ENCODE measurements at regions not wholly inside any gene's neighbourhood (a gene's known extent, or its start where the extent isn't known, plus 50 kb on each side); places are given as distances from the start of the nearest gene placed in this dataset.

DNA sequence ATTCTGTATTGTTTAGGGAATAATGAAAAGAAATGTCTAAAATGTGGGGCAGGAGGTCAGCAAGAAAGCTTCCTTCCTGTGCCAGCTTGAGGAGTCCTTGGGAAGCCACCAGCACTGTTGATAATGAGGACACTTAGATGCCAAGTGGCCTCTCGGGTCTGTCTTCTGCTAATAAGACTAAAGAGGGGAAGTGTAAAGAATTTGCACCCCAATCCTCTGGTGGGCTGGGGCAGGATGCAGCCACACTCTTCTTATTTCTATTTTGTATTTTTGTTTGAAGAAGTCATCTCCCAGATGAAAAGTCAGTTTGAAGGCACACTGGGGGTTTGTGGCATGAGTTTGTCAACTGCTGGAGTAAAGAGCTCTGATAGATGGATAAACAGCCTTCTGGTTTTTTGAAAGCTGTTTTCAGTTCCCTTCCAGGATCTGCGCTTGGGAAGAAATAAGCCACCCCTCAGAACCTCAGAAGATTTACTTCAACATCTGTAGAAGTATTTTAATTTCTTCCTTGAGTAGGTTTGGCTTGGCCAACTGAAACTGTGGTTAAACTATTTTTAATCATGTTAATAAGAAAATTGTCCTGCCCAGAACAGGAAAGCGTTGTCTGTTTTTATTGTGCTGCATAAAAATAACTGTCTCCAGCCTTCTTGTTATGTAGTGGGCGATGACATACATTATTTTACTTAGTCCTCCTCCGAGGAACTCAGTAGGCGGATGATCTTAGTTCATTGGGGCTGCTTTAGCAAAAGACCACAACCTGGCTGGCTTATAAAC is 128.8 kb upstream of the GPR26 start:
- DNase-seq, result no peak

DNA sequence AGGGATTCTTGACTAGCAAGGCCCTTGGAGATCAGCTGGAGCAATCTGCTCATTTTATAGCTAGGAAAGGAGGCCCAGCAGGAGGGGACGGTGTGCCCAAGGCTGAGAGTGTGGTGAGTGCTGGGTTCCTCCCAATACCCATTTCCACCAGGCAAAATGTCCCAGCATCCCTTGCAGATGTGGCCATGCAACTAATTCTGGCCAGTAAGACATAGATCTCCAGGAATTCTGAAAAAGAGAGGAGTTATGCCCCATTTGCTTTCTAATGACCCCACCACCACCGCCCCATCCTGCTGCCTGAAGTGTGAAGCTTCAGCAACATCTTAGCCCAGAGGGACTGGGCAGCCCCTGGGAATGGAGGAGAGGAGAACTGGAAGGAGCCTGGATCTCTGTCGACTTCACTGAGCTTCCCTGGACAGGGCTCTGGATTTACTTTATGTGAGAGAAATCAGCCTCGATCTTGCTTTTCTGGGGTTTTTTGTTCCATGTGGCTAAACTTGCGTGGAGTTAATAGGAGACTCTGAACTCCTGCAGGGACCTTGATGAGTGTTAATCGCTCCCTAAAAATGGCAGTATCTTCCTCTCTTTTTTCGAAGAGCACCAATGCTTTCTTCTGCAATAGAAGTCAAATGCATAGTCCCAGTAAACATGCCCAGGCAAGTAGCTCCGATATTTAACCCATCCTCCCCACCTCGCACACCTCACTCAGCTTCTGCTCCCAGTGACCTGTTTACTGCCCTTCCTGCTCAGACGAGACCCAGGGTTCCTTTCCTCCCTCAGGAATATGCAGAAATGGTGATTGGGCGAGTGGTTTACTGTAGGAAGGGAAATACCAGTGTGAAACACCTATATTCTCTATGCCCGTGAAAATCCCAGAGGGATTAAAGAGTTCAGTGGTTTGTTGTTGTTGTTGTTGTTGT is 127.5 kb upstream of the GPR26 start:
- DNase-seq, result no peak

DNA sequence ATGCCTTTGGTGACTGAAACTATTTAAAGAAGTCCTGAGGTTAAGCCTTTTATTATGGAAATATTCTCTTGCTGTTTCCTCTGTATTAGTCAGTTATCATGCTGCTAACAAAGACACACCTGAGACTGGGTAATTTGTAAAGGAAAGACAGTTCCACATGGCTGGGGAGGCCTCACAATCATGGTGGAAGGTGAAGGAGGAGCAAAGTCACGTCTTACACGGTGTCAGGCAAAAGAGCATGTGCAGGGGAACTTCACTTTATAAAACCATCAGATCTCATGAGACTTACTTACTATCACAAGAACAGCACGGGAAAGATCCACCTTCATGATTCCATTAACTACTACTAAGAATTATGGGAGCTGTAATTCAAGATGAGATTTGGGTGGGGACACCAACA is 121.2 kb upstream of the GPR26 start:
- DNase-seq, result no peak

DNA sequence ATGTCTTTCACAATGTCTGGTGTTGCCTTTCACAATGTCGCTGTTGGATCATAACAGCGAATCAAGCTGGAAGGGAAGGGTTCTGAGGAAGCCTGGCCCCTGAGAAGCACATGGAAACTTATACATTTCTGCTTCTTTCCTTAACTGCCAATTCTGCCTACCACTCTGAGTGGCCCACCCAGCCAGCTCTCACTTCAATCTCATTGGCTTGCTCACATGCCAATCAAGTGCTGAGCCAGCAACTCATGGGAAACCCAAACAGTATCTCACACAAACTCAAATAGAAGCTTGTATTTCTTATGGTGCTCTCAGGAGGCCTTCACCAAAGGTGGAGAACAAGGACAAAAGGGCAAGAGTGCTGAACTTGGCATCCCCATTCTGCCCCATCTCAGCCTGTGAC is 117.4 kb upstream of the GPR26 start:
- no peak for DNase-seq

DNA sequence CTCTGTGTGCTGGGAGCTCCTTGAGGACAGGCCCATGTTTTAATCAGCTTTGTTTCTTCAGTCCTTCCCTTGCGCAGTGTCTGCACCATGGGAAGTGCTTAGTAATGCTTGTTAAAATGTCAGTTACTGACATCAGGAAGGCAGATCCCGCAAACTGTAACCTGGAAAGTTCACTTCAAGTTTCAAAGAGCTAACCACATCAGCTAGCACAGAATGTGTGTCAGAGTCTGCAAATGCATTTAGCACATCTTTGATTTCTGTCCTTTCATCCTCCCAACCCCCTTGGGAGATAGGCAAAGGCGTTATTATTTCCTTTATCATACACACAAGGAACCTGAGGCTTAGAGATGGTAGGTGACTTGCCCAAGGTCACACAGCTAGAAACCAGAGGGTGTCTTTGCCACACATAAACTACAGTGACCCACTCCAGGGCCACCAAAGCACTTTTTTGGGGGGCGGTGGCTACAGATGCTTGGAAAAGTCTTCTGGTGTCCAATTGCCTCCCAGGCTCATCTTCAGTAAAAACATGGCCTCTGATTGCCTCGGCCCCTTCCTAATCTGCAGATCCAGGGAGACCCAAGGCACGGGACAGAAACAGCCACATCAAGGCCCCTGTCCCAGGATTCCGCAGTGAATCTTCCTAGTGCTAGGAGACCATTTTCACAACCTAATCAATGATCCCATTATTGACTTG is 116.2 kb upstream of the GPR26 start:
- DNase-seq, result no peak

DNA sequence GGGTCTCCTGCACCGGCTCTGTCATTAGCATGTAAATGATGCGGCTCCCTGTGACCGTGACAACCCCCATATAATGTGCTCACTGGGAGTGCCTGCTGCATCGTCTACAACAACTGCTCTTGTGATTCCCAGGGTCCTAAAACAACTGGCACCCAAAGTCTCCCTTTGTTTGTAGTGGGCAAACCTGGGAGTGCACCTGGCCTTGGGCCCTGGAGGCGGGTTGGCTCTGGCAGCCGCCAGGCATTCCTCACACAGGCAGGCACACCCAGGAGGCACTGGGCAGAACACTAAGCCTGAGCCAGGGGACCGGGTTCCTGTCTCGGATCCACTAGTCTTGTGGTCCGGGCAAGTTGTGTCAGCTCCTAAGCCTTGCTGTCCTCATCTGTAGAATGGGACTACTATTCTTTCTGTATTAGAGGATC is 115.5 kb upstream of the GPR26 start:
- DNase-seq, result no peak

DNA sequence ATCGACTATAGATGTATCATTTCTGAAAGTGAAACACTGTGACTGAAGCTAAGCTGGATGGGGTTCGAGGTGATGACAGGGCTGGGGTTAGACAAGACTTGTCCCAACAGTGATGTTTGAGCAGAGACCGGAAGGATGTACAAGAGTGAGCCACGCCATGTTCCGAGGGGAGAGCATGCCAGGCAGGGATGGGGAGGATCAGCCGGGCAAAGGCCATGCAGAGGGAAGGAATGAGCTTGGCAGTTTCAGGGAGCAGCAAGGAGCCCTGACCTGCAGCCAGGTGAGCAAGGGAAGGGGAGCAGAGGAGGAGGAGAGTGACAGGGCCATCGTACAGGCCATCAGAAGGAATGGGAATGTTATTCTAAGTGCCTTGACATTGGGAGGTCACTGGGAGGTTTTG is 114.9 kb upstream of the GPR26 start:
- no peak for DNase-seq

DNA sequence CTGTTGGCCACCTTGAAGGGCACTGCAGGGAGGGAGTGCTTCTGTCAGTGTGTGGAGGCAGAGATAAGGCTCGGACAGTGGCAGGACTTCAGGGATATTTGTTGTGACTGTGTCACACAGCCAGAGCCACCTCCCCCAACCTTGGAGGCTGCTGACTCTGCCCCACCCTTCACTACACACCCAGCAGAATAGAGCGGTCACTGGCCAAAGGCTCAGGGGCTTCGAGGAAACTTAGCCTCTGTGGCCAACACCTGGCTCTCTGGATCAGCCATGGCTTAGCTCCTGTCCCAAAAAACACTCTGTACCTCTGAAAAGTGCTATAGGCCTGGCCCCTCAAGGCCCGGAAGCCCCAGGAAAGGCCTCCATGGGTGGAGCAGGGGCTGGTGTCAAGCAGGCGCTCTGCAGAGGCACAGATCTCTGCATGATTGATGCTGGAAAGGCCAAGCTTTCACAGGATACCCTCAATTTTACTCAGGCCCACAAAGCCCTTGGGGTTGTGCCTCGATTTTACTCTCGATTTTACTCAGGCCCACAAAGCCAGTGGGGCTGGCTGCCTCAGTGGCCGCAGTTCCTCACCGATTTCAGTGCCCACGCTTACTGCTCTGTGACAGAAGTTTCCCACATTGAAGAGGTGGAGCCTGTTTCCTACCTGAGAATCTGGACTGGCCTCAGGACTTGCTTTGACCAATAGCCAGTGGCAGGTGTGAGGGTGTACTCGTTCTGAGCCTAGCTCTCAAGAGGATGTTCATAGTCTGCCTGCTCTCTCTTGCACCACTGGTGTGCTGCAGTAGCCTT is 113.2 kb upstream of the GPR26 start:
- DNase-seq, result no peak

DNA sequence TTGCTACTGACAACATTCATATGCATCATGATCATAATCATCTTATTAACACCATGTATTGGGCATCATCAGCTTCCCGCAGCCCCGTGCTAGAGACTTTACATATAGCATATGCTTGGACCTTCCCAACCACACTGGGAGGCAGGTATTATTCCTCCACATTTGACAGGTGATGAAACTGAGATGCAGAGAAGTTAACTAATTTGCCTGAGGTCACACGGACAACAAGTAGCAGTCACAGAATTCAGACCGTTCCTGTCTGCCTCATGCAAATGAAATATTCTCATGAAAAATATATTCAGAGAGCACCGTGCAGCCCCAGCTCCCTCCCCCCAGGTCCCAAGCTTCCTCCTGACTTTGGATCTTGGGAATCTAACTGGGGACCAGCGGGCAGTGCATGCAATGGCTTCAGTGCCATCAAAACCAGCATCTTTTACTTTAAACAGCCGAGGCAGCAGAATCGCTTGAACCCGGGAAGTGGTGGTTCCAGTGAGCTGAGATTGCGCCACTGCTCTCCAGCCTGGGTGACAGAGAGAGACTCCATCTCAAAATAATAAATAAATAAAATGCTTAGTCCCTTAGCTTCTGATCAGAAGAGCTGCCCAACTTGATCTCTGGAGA is 112.2 kb upstream of the GPR26 start:
- DNase-seq, result no peak

DNA sequence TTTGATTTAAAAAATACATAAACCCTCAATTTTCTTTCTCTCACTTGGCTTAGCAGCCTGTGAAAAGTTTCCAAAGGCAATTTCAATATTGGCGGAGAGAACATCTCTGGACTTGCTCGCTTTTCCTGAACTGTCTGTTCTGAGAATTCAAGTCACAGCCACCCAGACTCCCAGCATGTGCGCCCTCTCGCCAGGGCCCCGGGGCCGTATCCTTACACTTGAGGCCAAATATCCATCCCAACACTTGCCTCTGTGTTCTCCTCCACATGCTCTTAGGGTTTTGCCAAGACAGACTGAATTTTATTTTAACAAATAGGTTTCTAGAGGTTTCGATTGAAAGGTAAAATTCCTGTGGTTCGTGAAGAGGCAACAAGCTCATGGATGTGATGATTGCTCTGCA is 111.5 kb upstream of the GPR26 start:
- no peak for DNase-seq

DNA sequence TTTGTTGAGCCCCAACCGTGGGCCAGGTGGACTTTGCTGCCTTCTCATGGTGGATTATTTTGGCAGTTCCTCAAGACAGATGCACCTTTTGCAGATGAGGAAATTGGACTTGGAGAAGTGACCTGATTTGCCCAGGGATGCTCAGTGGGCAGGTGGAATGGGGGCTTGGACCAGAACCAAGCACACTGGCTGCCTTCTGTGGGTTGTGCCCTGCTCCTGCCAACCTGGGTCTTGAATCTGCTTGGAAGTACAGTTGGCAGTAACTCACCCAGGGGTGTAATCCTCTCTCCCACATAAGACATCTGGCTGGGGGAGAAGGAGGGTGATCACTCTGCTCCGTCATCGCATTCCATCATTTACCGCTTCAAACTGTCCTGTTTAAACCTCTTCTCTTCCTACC is 110.5 kb upstream of the GPR26 start:
- DNase-seq, result no peak

DNA sequence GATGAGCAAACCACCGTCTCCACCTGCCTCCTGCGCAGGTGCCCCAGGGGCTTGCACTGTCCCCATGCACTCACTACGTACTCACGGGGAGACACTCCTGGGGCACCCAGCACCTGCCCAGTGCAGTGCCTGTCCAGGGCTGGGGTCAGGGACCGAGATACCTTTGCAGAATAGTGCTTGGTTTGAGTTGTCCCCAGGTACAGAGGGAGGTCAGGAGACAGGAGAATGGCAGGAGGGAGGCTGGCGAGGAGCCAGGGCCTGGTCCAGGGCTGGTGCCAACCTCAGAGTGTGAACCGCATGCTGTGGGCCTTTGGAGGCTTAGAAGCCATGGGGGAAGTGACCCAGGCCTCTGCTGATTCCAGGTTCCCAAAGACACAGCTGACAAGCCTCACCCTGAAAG is 110.1 kb upstream of the GPR26 start:
- no peak for DNase-seq

DNA sequence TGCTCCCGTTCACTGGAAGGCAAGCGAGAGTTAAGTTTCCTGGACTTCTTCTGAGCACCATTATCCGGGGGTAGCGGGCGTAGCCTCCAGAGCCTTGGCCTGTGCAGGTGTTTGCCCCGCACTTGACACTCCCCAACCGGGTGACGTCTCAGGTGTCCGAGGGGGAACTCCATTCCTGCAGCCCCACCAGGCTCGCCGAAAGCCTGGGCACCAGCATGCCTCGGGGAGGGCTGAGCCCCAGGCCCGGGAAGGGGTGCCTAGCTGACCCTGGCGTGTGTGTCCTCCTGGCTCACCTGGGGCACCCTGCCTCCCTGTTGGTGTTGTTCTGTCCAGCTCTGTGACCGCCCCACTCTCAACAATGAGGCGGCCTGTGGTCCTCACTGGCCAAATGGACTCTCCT is 109.4 kb upstream of the GPR26 start:
- DNase-seq, result no peak

DNA sequence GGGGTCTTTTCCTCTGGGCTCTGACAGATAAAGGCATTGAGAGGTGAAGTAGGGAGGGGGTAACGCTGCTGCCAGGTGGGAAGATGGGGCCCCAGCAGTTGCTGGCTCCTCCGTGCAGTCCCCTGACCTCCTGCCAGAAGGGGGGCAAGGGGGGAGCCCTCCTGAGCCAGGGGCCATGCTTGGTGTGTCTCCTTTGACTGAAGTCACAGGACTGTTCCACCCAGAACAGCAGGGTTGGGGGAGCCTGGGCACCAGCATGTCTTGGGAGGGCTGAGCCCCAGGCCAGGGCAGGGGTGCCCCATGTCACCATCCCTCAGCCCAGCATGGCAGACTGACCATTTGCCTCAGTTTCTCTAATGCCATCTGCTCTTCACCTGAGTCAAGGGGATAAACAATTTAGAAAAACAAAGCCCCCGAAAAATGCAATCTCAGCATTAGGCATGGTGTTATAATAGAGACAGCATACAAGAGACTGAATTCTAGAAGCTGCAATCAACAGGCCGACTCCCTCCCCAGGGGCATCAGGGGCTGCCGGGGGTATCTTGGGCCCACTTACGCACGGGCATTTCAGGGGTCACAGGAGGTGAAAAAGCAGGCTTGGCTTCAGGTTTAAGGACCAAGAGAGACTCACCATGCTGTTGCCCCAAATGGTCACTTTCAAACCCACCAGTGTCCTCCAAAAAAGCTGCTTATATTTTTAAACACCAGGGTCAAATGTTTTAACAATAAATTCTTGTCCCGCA is 108.6 kb upstream of the GPR26 start:
- DNase-seq, result no peak

DNA sequence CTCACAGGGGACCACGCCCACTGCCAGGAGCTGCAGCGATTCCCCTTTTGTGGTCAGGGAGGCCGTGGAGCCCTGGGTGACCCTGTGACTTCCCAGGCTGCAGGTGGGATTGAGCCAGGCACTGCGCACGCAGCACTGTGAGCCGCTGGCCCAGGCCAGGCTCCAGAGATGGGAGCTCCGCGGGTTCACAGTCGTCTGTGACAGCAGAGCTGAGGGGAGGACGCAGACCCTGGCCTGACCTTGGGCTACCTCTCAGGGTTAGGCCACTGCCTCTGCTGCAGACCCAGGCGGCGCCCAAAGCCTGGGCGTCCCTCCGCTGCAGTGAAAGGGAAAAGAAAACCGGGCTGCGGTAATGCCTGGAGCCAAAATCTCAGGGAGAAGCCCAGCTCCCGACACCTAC is 107.5 kb upstream of the GPR26 start:
- no peak for DNase-seq

DNA sequence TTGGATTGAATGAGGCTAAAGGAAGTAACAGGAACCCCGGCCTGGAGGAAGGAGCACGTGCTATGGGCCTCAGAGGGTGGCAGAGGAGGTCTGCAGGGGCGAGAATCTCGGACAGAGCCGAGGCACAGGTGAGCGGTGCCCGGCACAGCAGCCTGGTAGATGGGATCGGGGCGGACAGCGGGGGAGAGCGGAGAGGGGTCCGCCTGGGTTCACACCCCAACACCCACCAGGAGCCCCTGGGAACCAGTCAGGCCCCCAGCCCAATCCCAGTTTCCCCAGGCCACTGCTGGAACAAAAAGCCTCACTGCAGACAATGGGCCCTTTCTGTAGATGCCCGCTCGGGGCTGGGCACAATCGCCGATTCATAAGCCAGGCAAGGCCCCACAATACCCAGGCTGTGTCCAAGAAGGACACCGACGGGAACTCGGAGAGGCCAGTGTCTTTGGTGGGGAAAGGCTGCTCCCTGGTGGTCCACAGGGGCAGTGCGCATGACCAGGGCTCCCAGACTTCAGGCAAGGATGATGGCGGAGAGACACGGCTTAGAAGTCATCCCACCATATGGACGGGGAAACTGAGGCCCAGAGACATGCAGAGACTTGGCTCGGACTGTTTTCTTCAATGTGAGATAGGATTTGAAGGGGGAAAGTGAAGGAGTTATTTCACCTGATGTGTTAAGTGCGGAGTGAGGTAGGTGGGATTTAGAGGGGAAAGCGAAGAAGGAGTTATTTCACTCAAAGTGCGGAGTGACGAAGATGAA is 106.9 kb upstream of the GPR26 start:
- peak; percentile 65 for DNase-seq

DNA sequence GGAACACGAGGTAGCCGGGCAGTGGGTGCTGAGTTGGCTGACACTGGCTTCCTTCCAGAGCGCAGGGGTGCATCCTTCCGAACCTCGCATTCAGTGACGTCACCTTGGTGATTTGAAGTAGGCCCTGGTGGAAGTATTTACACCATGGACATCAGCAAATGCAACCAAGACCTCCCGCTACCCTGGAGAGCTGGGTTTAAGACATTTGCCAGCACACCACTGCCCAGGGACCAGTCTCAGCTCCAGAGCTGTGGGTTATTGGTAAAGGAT is 106.4 kb upstream of the GPR26 start:
- no peak for DNase-seq

DNA sequence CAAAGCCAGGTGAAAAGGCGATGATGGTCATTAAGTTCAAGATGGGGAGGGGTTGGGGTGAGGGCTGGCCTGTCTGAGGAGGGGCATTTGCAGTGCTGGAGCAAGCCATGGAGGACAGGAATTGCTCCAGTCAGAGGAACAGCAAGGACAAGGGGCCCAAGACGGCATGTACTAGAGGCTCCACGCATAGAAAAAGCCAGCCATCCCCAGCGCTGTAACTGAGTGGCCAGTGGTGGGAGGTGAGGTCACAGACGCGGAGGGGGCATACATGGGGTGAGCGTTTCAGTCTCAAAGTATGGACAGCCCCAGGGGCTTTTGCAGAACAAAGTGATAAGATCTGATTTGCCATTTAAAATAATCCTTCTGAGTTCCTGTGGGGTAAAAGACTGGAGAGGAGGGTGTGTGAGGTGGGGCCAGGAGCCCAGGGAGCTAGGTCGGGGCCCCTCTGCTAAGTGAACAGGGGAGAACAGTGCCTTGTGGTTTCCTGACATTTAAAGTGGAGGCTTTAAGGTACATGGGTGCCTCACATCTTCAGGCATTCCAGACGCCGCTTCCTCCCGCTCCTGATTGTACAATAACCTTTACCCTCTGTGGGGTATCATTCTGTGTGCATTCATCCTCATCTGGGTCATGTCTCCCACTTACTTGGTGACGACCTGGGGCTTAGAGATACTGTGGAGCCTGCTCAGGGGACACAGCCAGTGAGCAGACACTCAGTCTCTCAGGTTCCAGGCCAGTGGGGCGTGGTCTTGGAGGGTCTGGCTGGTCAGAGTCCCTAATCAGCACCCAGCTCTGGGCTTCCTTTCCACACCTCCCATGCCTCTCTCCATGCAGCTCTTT is 105.6 kb upstream of the GPR26 start:
- no peak for DNase-seq

DNA sequence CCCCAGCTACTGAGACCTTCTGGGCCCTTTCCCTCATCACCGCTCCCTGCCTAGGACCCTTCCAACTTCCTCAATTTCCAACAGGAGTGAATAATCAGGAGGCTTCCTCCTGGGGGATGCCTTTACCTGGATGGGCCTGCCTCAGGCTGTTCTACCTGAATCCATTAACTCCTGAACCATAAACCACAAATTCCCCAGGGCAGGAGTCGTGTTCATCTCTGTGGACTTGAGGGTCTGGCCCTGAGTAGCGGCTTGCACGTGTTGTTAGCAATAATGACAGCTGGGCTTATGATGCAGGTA is 105.1 kb upstream of the GPR26 start:
- no peak for DNase-seq

DNA sequence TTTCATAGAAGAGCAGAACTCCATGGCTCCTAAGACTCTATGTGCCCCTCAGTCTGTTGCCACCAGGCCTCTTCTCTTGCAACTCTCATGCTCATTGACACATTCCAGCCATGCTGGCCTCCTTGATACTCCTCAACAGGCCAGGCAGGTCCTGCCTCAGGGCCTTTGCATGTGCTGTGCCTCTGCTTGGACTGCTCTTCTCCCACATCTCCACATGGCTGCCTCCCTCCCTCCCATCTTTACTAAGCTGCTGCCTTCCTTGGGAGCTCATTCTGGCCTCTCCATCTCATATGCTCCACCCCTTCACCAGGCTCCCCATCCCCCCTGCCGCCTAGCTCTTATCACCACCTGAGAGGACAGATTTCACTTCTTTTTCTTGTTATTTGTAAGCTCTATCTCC is 103.8 kb upstream of the GPR26 start:
- DNase-seq, result no peak

All from activated CD4-positive, alpha-beta T cell treated with anti-CD3 and anti-CD28 coated beads, Interleukin-2, amount 50 U/mL, for 16 hours (primary cell).